K562 (cell line): ENCODE measurements at regions not wholly inside any gene's neighbourhood (a gene's known extent, or its start where the extent isn't known, plus 50 kb on each side); places are given as distances from the start of the nearest gene placed in this dataset.
A peak's percentile ranks its signal among the peaks of the same experiment; 100 is the strongest.

Source experiments
- ATAC-seq: fragments of 200-7000 bp; cut with Tn5 transposase; 3 replicates; pipeline ENCODE4 v1.9.1; 2020; ENCODE audit warnings: moderate library complexity
- BruUV-seq: library from RNA; stranded (reverse); fragments of 400-500 nt; replicated peaks from 2 replicates; lab custom pipeline; 2021; lab: Mats Ljungman, UMichigan
- CTCF ChIA-PET: fragments of 300-600 bp; formaldehyde crosslinking; extraction: SDS; loops from one replicate; lab custom pipeline; 2021; ENCODE audit warnings: low intra/inter-chr PET ratio; lab: Yijun Ruan, JAX
- POLR2A ChIA-PET: fragments of 300-600, 350-650 bp; sonication (Branson Sonifier 250); formaldehyde crosslinking; extraction: SDS; loops from one replicate; lab custom pipeline; 2021; ENCODE audit warnings: antibody characterized with exemption, inconsistent platforms; lab: Yijun Ruan, JAX
- DNase-seq, 4 experiments: peaks; one replicate each; pipeline versions ENCODE4 v3.0.0 to v3.0.0-alpha.2; 2011 to 2018; ENCODE audit warnings: low spot score in 3 of 4, mixed read lengths in 3 of 4; ENCODE audit errors: extremely low read depth in 1 of 4
- FAIRE-seq: peaks from 2 replicates; lab custom pipeline; 2011; peaks lifted over from hg19 to GRCh38; lab: Jason Lieb, UNC
- H2AFZ ChIP-seq: 2 replicates; pipeline ENCODE4 v1.6.0; 2011; ENCODE audit warnings: low read depth, low read length, control low read depth, inconsistent platforms
- H3K27ac ChIP-seq: fragments of 200-600 bp; 3 replicates; pipeline ENCODE4 v1.8.0; 2011; ENCODE audit warnings: low read depth, mild to moderate bottlenecking, control low read depth, inconsistent platforms, low read length, moderate library complexity, mixed read lengths; ENCODE audit errors: extremely low read depth
- H3K27me3 ChIP-seq, 2 experiments: fragments of 300-600 bp in 1 of 2; 2 replicates in 1 of 2; 3 replicates in 1 of 2; pipeline versions ENCODE4 v1.6.0 to v1.8.0; 2011; ENCODE audit warnings: inconsistent platforms in 2 of 2, low read length in 2 of 2, mild to moderate bottlenecking in 1 of 2, mixed read lengths in 1 of 2, moderate library complexity in 1 of 2; ENCODE audit not compliant: control insufficient read depth in 2 of 2, insufficient read depth in 2 of 2
- H3K36me3 ChIP-seq: fragments of 300-600 bp; 3 replicates; pipeline ENCODE4 v1.8.0; 2011; ENCODE audit warnings: mild to moderate bottlenecking, low read length, inconsistent platforms; ENCODE audit not compliant: control insufficient read depth, insufficient read depth
- H3K4me1 ChIP-seq, 2 experiments: fragments of 200-600 bp in 1 of 2; replicated peaks in 1 of 2; 2 replicates in 1 of 2; 3 replicates in 1 of 2; pipeline versions ENCODE4 v1.5.1 to v1.8.0; 2011; ENCODE audit warnings: inconsistent platforms in 2 of 2, low read length in 2 of 2, mild to moderate bottlenecking in 1 of 2, mixed read lengths in 1 of 2, moderate library complexity in 1 of 2; ENCODE audit not compliant: control insufficient read depth in 2 of 2, insufficient read depth in 2 of 2
- H3K4me2 ChIP-seq: 2 replicates; pipeline ENCODE4 v1.6.1; 2011; ENCODE audit warnings: low read length, control low read depth, inconsistent platforms, mixed read lengths; ENCODE audit not compliant: insufficient read depth
- H3K4me3 ChIP-seq: fragments of 200-600 bp; sonication (generic), shearing (Covaris generic); 2 replicates; pipeline ENCODE4 v1.5.1; 2016; ENCODE audit warnings: control low read depth, inconsistent platforms
- H3K79me2 ChIP-seq: fragments of 200-600 bp; 3 replicates; pipeline ENCODE4 v1.8.0; 2011; ENCODE audit warnings: low read length, inconsistent platforms; ENCODE audit not compliant: control insufficient read depth, insufficient read depth
- H3K9ac ChIP-seq, 2 experiments: 2 replicates each; pipeline versions ENCODE4 v1.6.0 to v1.6.1; 2011; ENCODE audit warnings: low read depth in 2 of 2, low read length in 2 of 2, control low read depth in 1 of 2, inconsistent platforms in 1 of 2, mild to moderate bottlenecking in 1 of 2, mixed read lengths in 1 of 2; ENCODE audit not compliant: insufficient read depth in 1 of 2
- H3K9me1 ChIP-seq: one replicate; pipeline ENCODE4 v1.6.0; 2011; ENCODE audit warnings: inconsistent platforms, mild to moderate bottlenecking, low read length, moderate library complexity; ENCODE audit not compliant: control insufficient read depth, insufficient read depth
- H3K9me3 ChIP-seq: replicated peaks from 2 replicates; pipeline ENCODE4 v1.5.1; 2011; ENCODE audit warnings: low read depth, low read length, inconsistent platforms; ENCODE audit not compliant: control insufficient read depth, insufficient read depth
- H4K20me1 ChIP-seq: replicated peaks from 2 replicates; pipeline ENCODE4 v1.6.1; 2011; ENCODE audit warnings: low read length, inconsistent platforms, mixed read lengths; ENCODE audit not compliant: control insufficient read depth, insufficient read depth
- CBX2 ChIP-seq: fragments of 200-600 bp; sonication (generic); IDR thresholded peaks from one replicate; pipeline ENCODE4 v1.6.1; 2012; ENCODE audit warnings: mild to moderate bottlenecking, low read length, inconsistent platforms; ENCODE audit not compliant: insufficient read depth, poor library complexity, severe bottlenecking
- CCAR2 ChIP-seq: fragments of 200-400 bp; formaldehyde crosslinking; IDR thresholded peaks from 2 replicates; pipeline ENCODE4 v1.6.1; 2017; ENCODE audit warnings: mild to moderate bottlenecking, low read depth, low read length
- HES1 ChIP-seq: fragments of 450-650 bp; IDR thresholded peaks from 2 replicates; pipeline ENCODE4 v1.6.1; 2016; ENCODE audit warnings: low read depth, mild to moderate bottlenecking, moderate library complexity
- HOXB6 ChIP-seq: fragments of 250-450 bp; sonication (Bioruptor Pico); IDR thresholded peaks from 2 replicates; pipeline ENCODE4 v1.5.1; 2022; ENCODE audit warnings: mild to moderate bottlenecking, borderline replicate concordance
- JUND ChIP-seq, 2 experiments: IDR thresholded peaks; 2 replicates in 1 of 2; 3 replicates in 1 of 2; pipeline ENCODE4 v1.6.1; 2011; ENCODE audit warnings: borderline replicate concordance in 2 of 2, low read depth in 2 of 2, low read length in 2 of 2, improper control_type of control experiment in 1 of 2, missing biosample characterization in 1 of 2, missing genetic modification characterization in 1 of 2, missing genetic modification reagents in 1 of 2
- MAFK ChIP-seq: IDR thresholded peaks from 2 replicates; pipeline ENCODE4 v1.6.1; 2011; ENCODE audit warnings: low read length, improper control_type of control experiment
- ZFP30 ChIP-seq: fragments of 250-450 bp; sonication (Bioruptor Pico); IDR thresholded peaks from 2 replicates; pipeline ENCODE4 v1.8.0; 2022; ENCODE audit warnings: moderate library complexity, mild to moderate bottlenecking, inconsistent platforms, borderline replicate concordance
- ZNF12 ChIP-seq: sonication (generic); formaldehyde crosslinking; IDR thresholded peaks from 2 replicates; pipeline ENCODE4 v1.4.0; 2020; ENCODE audit warnings: mild to moderate bottlenecking, missing genetic modification reagents
- ZNF232 ChIP-seq: sonication (generic); formaldehyde crosslinking; IDR thresholded peaks from 2 replicates; pipeline ENCODE4 v1.8.0; 2022; ENCODE audit warnings: mild to moderate bottlenecking, missing genetic modification reagents
- ZNF449 ChIP-seq: fragments of 250-450 bp; sonication (Bioruptor Pico); IDR thresholded peaks from 2 replicates; pipeline ENCODE4 v1.8.0; 2022; ENCODE audit warnings: moderate library complexity, mild to moderate bottlenecking, inconsistent platforms
- ZNF551 ChIP-seq: fragments of 250-450 bp; sonication (Bioruptor Pico); IDR thresholded peaks from 2 replicates; pipeline ENCODE4 v1.5.0; 2021; ENCODE audit warnings: mild to moderate bottlenecking, moderate library complexity
- ZNF592 ChIP-seq: fragments of 450-650 bp; IDR thresholded peaks from 2 replicates; pipeline ENCODE4 v1.6.1; 2017; ENCODE audit warnings: antibody characterized with exemption, mild to moderate bottlenecking
- ZNF668 ChIP-seq: fragments of 250-450 bp; sonication (Bioruptor Pico); IDR thresholded peaks from 2 replicates; pipeline ENCODE4 v1.8.0; 2022; ENCODE audit warnings: mild to moderate bottlenecking, inconsistent platforms
- ZNF695 ChIP-seq: fragments of 450-650 bp; formaldehyde crosslinking; IDR thresholded peaks from 2 replicates; pipeline ENCODE4 v1.4.0; 2020; ENCODE audit warnings: mild to moderate bottlenecking, moderate library complexity
- WGBS: fragments of 100-300 bp; shearing (Covaris generic); methylation state at CpG from one replicate; pipeline ENCODE4 v1.1.6; 2016; ENCODE audit warnings: low coverage, mixed read lengths; ENCODE audit not compliant: insufficient coverage; ENCODE audit errors: missing lambda C conversion rate; 5-methylcytosine and 5-hydroxymethylcytosine counted together
- in situ Hi-C: fragments of 300-500 bp; cut with MboI; formaldehyde crosslinking; loops from 4 replicates; pipeline ENCODE4 v1.15.0; 2018; ENCODE audit warnings: inconsistent platforms, mixed read lengths
- intact Hi-C: fragments of 100-400 bp; cut with micrococcal nuclease; formaldehyde crosslinking; loops from 2 replicates; pipeline ENCODE4 v1.14.2; 2022

- no peak for TF ChIP-seq ZNF592
- no peak for TF ChIP-seq ZNF232
- TF ChIP-seq CCAR2 = no peak
Observed at GRCh38 chr15:95669146-95669922, 661.2 kb upstream of the NR2F2 start (continued).

- in situ Hi-C loops = no loop called here
- no peak for DNase-seq
- no peaks in the 10 kb centered on the region for H3K9me1 ChIP-seq
- no peaks in the 10 kb centered on the region for H3K4me1 ChIP-seq
- TF ChIP-seq JUND (IDR thresholded peaks at IDR 0.05; ENCODE audit: borderline replicate concordance, low read depth, low read length) = no peak
- no peak for TF ChIP-seq JUND (tag; IDR thresholded peaks at IDR 0.05; ENCODE audit: borderline replicate concordance, low read depth, low read length)
- no peak for TF ChIP-seq ZNF695 (CRISPR knock-in tag)
- TF ChIP-seq HOXB6 (CRISPR knock-in tag) = no peak
- no peak for TF ChIP-seq ZNF668 (CRISPR knock-in tag)
- no peak for TF ChIP-seq ZNF449 (CRISPR knock-in tag)
- no peak for TF ChIP-seq ZFP30
- TF ChIP-seq CBX2 = no peak
- no peak for TF ChIP-seq ZNF551 (CRISPR knock-in tag)
- no peak for TF ChIP-seq HES1
- TF ChIP-seq ZNF12 (CRISPR knock-in tag) = no peak
- TF ChIP-seq MAFK = no peak
- H3K9me3 ChIP-seq = no peaks in the 10 kb centered on the region
- BruUV-seq = no TSS peak
- no peak overlapping the region for H2AFZ ChIP-seq
- ChIA-PET CTCF (no interaction called here), POLR2A (no interaction called here)
- no peak for ATAC-seq
- peaks cover 82% of the 10 kb centered on the region for H3K79me2 ChIP-seq
- H3K9ac ChIP-seq = no peak overlapping the region
- H3K4me3 ChIP-seq = no peak overlapping the region
- intact Hi-C loops = no loop called here
- H3K36me3 ChIP-seq = peaks cover 26% of the 10 kb centered on the region; the same call in 2 of the 3 replicates
- no peaks in the 10 kb centered on the region for H4K20me1 ChIP-seq
- no peak overlapping the region for H3K27ac ChIP-seq
- peak; percentile 49 for FAIRE-seq
- WGBS = 93% methylated on average over 4 of the region's 4 CpGs
- H3K27me3 ChIP-seq = no peaks in the 10 kb centered on the region
- no peak overlapping the region for H3K4me2 ChIP-seq
Observed at GRCh38 chr15:95674031-95674430, 656.5 kb upstream of the NR2F2 start.
